Fibroblast of skin of right biceps (primary cell): ENCODE measurements at regions not wholly inside any gene's neighbourhood (a gene's known extent, or its start where the extent isn't known, plus 50 kb on each side); places are given as distances from the start of the nearest gene placed in this dataset.
A peak's percentile ranks its signal among the peaks of the same experiment; 100 is the strongest.
"Not testable (repeated sequence)": the region's sequence is repeated elsewhere in the genome, so short reads cannot be mapped to it uniquely, and the experiment has no call there.

ENCODE experiments used
- DNase-seq: peaks from one replicate; pipeline ENCODE4 v3.0.0-alpha.2; 2013

- no peak for DNase-seq
Measured at GRCh38 chr13:83825676-83826075, 56.6 kb downstream of the SLITRK1 start.

- no peak for DNase-seq
Measured at GRCh38 chr13:83824560-83824959, 57.7 kb downstream of the SLITRK1 start.

- no peak for DNase-seq
Measured at GRCh38 chr13:83824120-83824519, 58.2 kb downstream of the SLITRK1 start.

GRCh38 chr13:83819611-83820010 is 62.7 kb downstream of the SLITRK1 start:
- DNase-seq: no peak

GRCh38 chr13:83819156-83819555 is 63.1 kb downstream of the SLITRK1 start:
- no peak for DNase-seq

GRCh38 chr13:83816081-83816480 is 66.2 kb downstream of the SLITRK1 start:
- DNase-seq: no peak

- no peak for DNase-seq
Measured at GRCh38 chr13:83815598-83815997, 66.7 kb downstream of the SLITRK1 start.

- DNase-seq: no peak
Measured at GRCh38 chr13:83810136-83810535, 72.1 kb downstream of the SLITRK1 start.

- no peak for DNase-seq
Measured at GRCh38 chr13:83804356-83804962, 77.8 kb downstream of the SLITRK1 start.

GRCh38 chr13:83798731-83799130 is 83.5 kb downstream of the SLITRK1 start:
- peak; percentile 46 for DNase-seq

- peak; percentile 0 for DNase-seq
Measured at GRCh38 chr13:83796364-83796763, 85.9 kb downstream of the SLITRK1 start.

- DNase-seq: peak; percentile 10
Measured at GRCh38 chr13:83794583-83794982, 87.7 kb downstream of the SLITRK1 start.

GRCh38 chr13:83780227-83780626 is 102.0 kb downstream of the SLITRK1 start:
- DNase-seq: peak; percentile 17

GRCh38 chr13:83773961-83774360 is 108.3 kb downstream of the SLITRK1 start:
- no peak for DNase-seq

GRCh38 chr13:83765796-83766195 is 116.5 kb downstream of the SLITRK1 start:
- no peak for DNase-seq

GRCh38 chr13:83761631-83762030 is 120.6 kb downstream of the SLITRK1 start:
- DNase-seq: no peak

GRCh38 chr13:83755210-83755609 is 127.1 kb downstream of the SLITRK1 start:
- DNase-seq: not testable (repeated sequence)

GRCh38 chr13:83753912-83754624 is 128.2 kb downstream of the SLITRK1 start:
- peak; percentile 4 for DNase-seq

GRCh38 chr13:83752141-83752540 is 130.1 kb downstream of the SLITRK1 start:
- peak; percentile 81 for DNase-seq

- no peak for DNase-seq
Measured at GRCh38 chr13:83740622-83741021, 141.7 kb downstream of the SLITRK1 start.

- DNase-seq: no peak
Measured at GRCh38 chr13:83738407-83738806, 143.9 kb downstream of the SLITRK1 start.

GRCh38 chr13:83733293-83733692 is 149.0 kb downstream of the SLITRK1 start:
- no peak for DNase-seq

GRCh38 chr13:83732755-83733154 is 149.5 kb downstream of the SLITRK1 start:
- DNase-seq: no peak

- no peak for DNase-seq
Measured at GRCh38 chr13:83731113-83731512, 151.2 kb downstream of the SLITRK1 start.

- DNase-seq: no peak
Measured at GRCh38 chr13:83730674-83731073, 151.6 kb downstream of the SLITRK1 start.
